ENCODE measurements at regions not wholly inside any gene's neighbourhood (a gene's known extent, or its start where the extent isn't known, plus 50 kb on each side); places are given as distances from the start of the nearest gene placed in this dataset.

GRCh38 chr15:53917109-53917508 lies 61.1 kb upstream of the UNC13C start:
- Histone ChIP-seq H3K9me3 (ENCODE audit: control insufficient read depth, insufficient read depth, low read depth, low read length) (no peaks in the 10 kb centered on the region), H3K36me3 (ENCODE audit: control insufficient read depth in 2 of 2, insufficient read depth in 1 of 2, low read length in 2 of 2) (no peaks in the 10 kb centered on the region), H3K27ac (ENCODE audit: extremely low read depth, low read depth, low read length) (no peak overlapping the region), H3K4me1 (ENCODE audit: control insufficient read depth, insufficient read depth, low read length) (no peaks in the 10 kb centered on the region; the same call in 1 of the 2 replicates), H3K4me3 (ENCODE audit: low read depth, low read length) (no peak overlapping the region)
- TF ChIP-seq ZNF24 (tag by site-specific recombination; IDR thresholded peaks at IDR 0.05) (no peak), ZNF280C (tag by site-specific recombination; IDR thresholded peaks at IDR 0.05) (no peak), ZSCAN4 (tag by site-specific recombination; IDR thresholded peaks at IDR 0.05) (no peak), BCL11A (tag by site-specific recombination; IDR thresholded peaks at IDR 0.05; ENCODE audit: low read depth) (no peak), ZBTB26 (tag by site-specific recombination; optimal IDR thresholded peaks at IDR 0.05) (no peak), ZNF658 (tag by site-specific recombination; IDR thresholded peaks at IDR 0.05) (no peak), ZSCAN23 (tag by site-specific recombination; IDR thresholded peaks at IDR 0.05) (no peak), ZNF623 (tag by site-specific recombination; IDR thresholded peaks at IDR 0.05) (no peak), PRDM1 (tag by site-specific recombination; IDR thresholded peaks at IDR 0.05) (no peak), HIC1 (tag by site-specific recombination; IDR thresholded peaks at IDR 0.05) (no peak), ZNF560 (tag by site-specific recombination; IDR thresholded peaks at IDR 0.05; ENCODE audit: borderline replicate concordance) (no peak), SP3 (tag by site-specific recombination; IDR thresholded peaks at IDR 0.05) (no peak), ZNF366 (tag by site-specific recombination; conservative IDR thresholded peaks at IDR 0.05) (no peak), ZNF670 (tag by site-specific recombination; IDR thresholded peaks at IDR 0.05; ENCODE audit: low read depth) (no peak), REPIN1 (tag by site-specific recombination; IDR thresholded peaks at IDR 0.05; ENCODE audit: low read depth) (no peak), ZNF292 (tag by site-specific recombination; IDR thresholded peaks at IDR 0.05; ENCODE audit: borderline replicate concordance, low read depth) (no peak), CTCF (tag by site-specific recombination; IDR thresholded peaks at IDR 0.05) (no peak), ZXDB (tag by site-specific recombination; IDR thresholded peaks at IDR 0.05) (no peak), ZNF701 (tag by site-specific recombination; IDR thresholded peaks at IDR 0.05) (no peak), TRIM28 (IDR thresholded peaks at IDR 0.05; ENCODE audit: borderline replicate concordance, low read length) (no peak)
- POLR2A ChIA-PET: no interaction called here
- CTCF ChIA-PET: interaction anchor here (0.6 kb wide), 1 partner anchor 858 kb away, joined by 3 read pairs; no protein-coding TSS in a partner anchor

Data from HEK293 (cell line).